ENCODE measurements at regions not wholly inside any gene's neighbourhood (a gene's known extent, or its start where the extent isn't known, plus 50 kb on each side); places are given as distances from the start of the nearest gene placed in this dataset.
A peak's percentile ranks its signal among the peaks of the same experiment; 100 is the strongest.
"Not testable (repeated sequence)": the region's sequence is repeated elsewhere in the genome, so short reads cannot be mapped to it uniquely, and the experiment has no call there.

- DNase-seq (ENCODE audit: low spot score) = not testable (repeated sequence)
Measured at GRCh38 chr14:52122163-52122562, 53.3 kb upstream of the NID2 start.

- no peak for DNase-seq (ENCODE audit: low spot score)
Measured at GRCh38 chr14:52121441-52121840, 52.6 kb upstream of the NID2 start.

GRCh38 chr14:52119030-52119429, 50.2 kb upstream of the NID2 start:
- DNase-seq (ENCODE audit: low spot score) = peak; percentile 83

Data from COLO829 (cell line).